Memory B cell (primary cell): ENCODE measurements at regions not wholly inside any gene's neighbourhood (a gene's known extent, or its start where the extent isn't known, plus 50 kb on each side); places are given as distances from the start of the nearest gene placed in this dataset.

Source experiments
- ATAC-seq: fragments of 150-1000 bp; cut with Tn5 transposase; 2 replicates; pipeline ENCODE4 v1.10.0; 2021; ENCODE audit warnings: low read depth, mild to moderate bottlenecking, moderate library complexity
- DNase-seq, 2 donors: peaks; one replicate each; pipeline ENCODE4 v3.0.0; 2022; ENCODE audit warnings: low spot score in 2 of 2
- H3K27ac Mint-ChIP-seq: one replicate; pipeline ENCODE4 v1.8.0; 2022; ENCODE audit warnings: mild to moderate bottlenecking, moderate library complexity, mixed read lengths
- H3K27me3 Mint-ChIP-seq: one replicate; pipeline ENCODE4 v1.8.0; 2022; ENCODE audit warnings: mixed read lengths
- H3K36me3 Mint-ChIP-seq: one replicate; pipeline ENCODE4 v1.8.0; 2022; ENCODE audit warnings: mild to moderate bottlenecking, mixed read lengths
- H3K4me1 Mint-ChIP-seq: one replicate; pipeline ENCODE4 v1.8.0; 2022; ENCODE audit warnings: mixed read lengths
- H3K4me3 Mint-ChIP-seq: one replicate; pipeline ENCODE4 v1.8.0; 2022; ENCODE audit warnings: mild to moderate bottlenecking, moderate library complexity, mixed read lengths
- H3K9me3 Mint-ChIP-seq: one replicate; pipeline ENCODE4 v1.8.0; 2022; ENCODE audit warnings: mixed read lengths

GRCh38 chr20:24136659-24137246 is 148.2 kb upstream of the GGTLC1 start:
- H3K27ac Mint-ChIP-seq, result no peak overlapping the region
- no peak for DNase-seq
- H3K4me1 Mint-ChIP-seq, result no peaks in the 10 kb centered on the region
- no peak overlapping the region for H3K4me3 Mint-ChIP-seq
- H3K27me3 Mint-ChIP-seq, result peaks cover 3% of the 10 kb centered on the region
- H3K36me3 Mint-ChIP-seq, result no peaks in the 10 kb centered on the region
- H3K9me3 Mint-ChIP-seq, result peaks cover 3% of the 10 kb centered on the region
- ATAC-seq, result no peak

GRCh38 chr20:24135781-24136180 is 147.2 kb upstream of the GGTLC1 start:
- H3K9me3 Mint-ChIP-seq, result peaks cover 3% of the 10 kb centered on the region
- ATAC-seq, result no peak

GRCh38 chr20:24134930-24135329 is 146.4 kb upstream of the GGTLC1 start:
- H3K4me3 Mint-ChIP-seq, result no peak overlapping the region
- H3K36me3 Mint-ChIP-seq, result no peaks in the 10 kb centered on the region
- DNase-seq (no peak), ATAC-seq (no peak)
- H3K27me3 Mint-ChIP-seq, result peaks cover 3% of the 10 kb centered on the region
- H3K27ac Mint-ChIP-seq, result no peak overlapping the region
- H3K9me3 Mint-ChIP-seq, result peaks cover 3% of the 10 kb centered on the region
- no peaks in the 10 kb centered on the region for H3K4me1 Mint-ChIP-seq

More at GRCh38 chr20:24135781-24136180, 147.2 kb upstream of the GGTLC1 start:
- DNase-seq, result no peak
- no peaks in the 10 kb centered on the region for H3K36me3 Mint-ChIP-seq
- no peak overlapping the region for H3K4me3 Mint-ChIP-seq
- no peak overlapping the region for H3K27ac Mint-ChIP-seq
- peaks cover 3% of the 10 kb centered on the region for H3K27me3 Mint-ChIP-seq
- no peaks in the 10 kb centered on the region for H3K4me1 Mint-ChIP-seq

- H3K4me1 Mint-ChIP-seq, result no peaks in the 10 kb centered on the region
- H3K27me3 Mint-ChIP-seq, result peaks cover 3% of the 10 kb centered on the region
- no peak for DNase-seq
- ATAC-seq, result no peak
- H3K4me3 Mint-ChIP-seq, result no peak overlapping the region
- H3K27ac Mint-ChIP-seq, result no peak overlapping the region
- H3K9me3 Mint-ChIP-seq, result peaks cover 3% of the 10 kb centered on the region
- no peaks in the 10 kb centered on the region for H3K36me3 Mint-ChIP-seq
These were observed 145.7 kb upstream of the GGTLC1 start for GRCh38 chr20:24134284-24134683.

- Mint-ChIP-seq H3K4me1 (no peaks in the 10 kb centered on the region), H3K27me3 (peaks cover 3% of the 10 kb centered on the region), H3K9me3 (peaks cover 3% of the 10 kb centered on the region), H3K36me3 (no peaks in the 10 kb centered on the region), H3K27ac (no peak overlapping the region), H3K4me3 (no peak overlapping the region)
- ATAC-seq, result no peak
- no peak for DNase-seq
These were observed 143.7 kb upstream of the GGTLC1 start for GRCh38 chr20:24132246-24132645.

- Mint-ChIP-seq H3K4me1 (no peaks in the 10 kb centered on the region), H3K4me3 (no peak overlapping the region), H3K27me3 (peaks cover 3% of the 10 kb centered on the region), H3K27ac (no peak overlapping the region), H3K36me3 (no peaks in the 10 kb centered on the region), H3K9me3 (peaks cover 3% of the 10 kb centered on the region)
- DNase-seq (no peak), ATAC-seq (no peak)
These were observed 143.1 kb upstream of the GGTLC1 start for GRCh38 chr20:24131684-24132083.

GRCh38 chr20:24131281-24131680 is 142.7 kb upstream of the GGTLC1 start:
- ATAC-seq (no peak), DNase-seq (no peak)
- Mint-ChIP-seq H3K27ac (no peak overlapping the region), H3K4me1 (no peaks in the 10 kb centered on the region), H3K36me3 (no peaks in the 10 kb centered on the region), H3K4me3 (no peak overlapping the region), H3K9me3 (peaks cover 3% of the 10 kb centered on the region), H3K27me3 (peaks cover 3% of the 10 kb centered on the region)

GRCh38 chr20:24129641-24130040 is 141.1 kb upstream of the GGTLC1 start:
- Mint-ChIP-seq H3K9me3 (peaks cover 3% of the 10 kb centered on the region), H3K4me3 (no peak overlapping the region), H3K27me3 (peaks cover 4% of the 10 kb centered on the region), H3K27ac (no peak overlapping the region), H3K36me3 (no peaks in the 10 kb centered on the region), H3K4me1 (no peaks in the 10 kb centered on the region)
- ATAC-seq (no peak), DNase-seq (no peak)

- H3K27ac Mint-ChIP-seq, result no peak overlapping the region
- no peak overlapping the region for H3K4me3 Mint-ChIP-seq
- H3K27me3 Mint-ChIP-seq, result peaks cover 5% of the 10 kb centered on the region
- ATAC-seq, result no peak
- DNase-seq, result no peak
- no peaks in the 10 kb centered on the region for H3K36me3 Mint-ChIP-seq
- no peaks in the 10 kb centered on the region for H3K9me3 Mint-ChIP-seq
- peaks cover 3% of the 10 kb centered on the region for H3K4me1 Mint-ChIP-seq
These were observed 136.5 kb upstream of the GGTLC1 start for GRCh38 chr20:24124951-24125650.

GRCh38 chr20:24124003-24124402 is 135.4 kb upstream of the GGTLC1 start:
- no peaks in the 10 kb centered on the region for H3K36me3 Mint-ChIP-seq
- no peaks in the 10 kb centered on the region for H3K9me3 Mint-ChIP-seq
- no peak for ATAC-seq
- H3K4me3 Mint-ChIP-seq, result no peak overlapping the region
- H3K27me3 Mint-ChIP-seq, result peaks cover 5% of the 10 kb centered on the region
- no peak for DNase-seq
- H3K27ac Mint-ChIP-seq, result no peak overlapping the region
- peaks cover 3% of the 10 kb centered on the region for H3K4me1 Mint-ChIP-seq

- no peaks in the 10 kb centered on the region for H3K36me3 Mint-ChIP-seq
- no peaks in the 10 kb centered on the region for H3K9me3 Mint-ChIP-seq
- no peak overlapping the region for H3K4me3 Mint-ChIP-seq
These were observed 130.0 kb upstream of the GGTLC1 start for GRCh38 chr20:24118441-24119175.

GRCh38 chr20:24118034-24118433 is 129.5 kb upstream of the GGTLC1 start:
- Mint-ChIP-seq H3K36me3 (no peaks in the 10 kb centered on the region), H3K4me3 (no peak overlapping the region), H3K27ac (no peak overlapping the region), H3K4me1 (peaks cover 9% of the 10 kb centered on the region), H3K9me3 (no peaks in the 10 kb centered on the region), H3K27me3 (peaks cover 5% of the 10 kb centered on the region)
- ATAC-seq, result no peak
- DNase-seq, result no peak

More at GRCh38 chr20:24118441-24119175, 130.0 kb upstream of the GGTLC1 start:
- no peak overlapping the region for H3K27ac Mint-ChIP-seq
- DNase-seq (no peak), ATAC-seq (no peak)
- H3K4me1 Mint-ChIP-seq, result peaks cover 9% of the 10 kb centered on the region
- peaks cover 4% of the 10 kb centered on the region for H3K27me3 Mint-ChIP-seq

GRCh38 chr20:24117383-24117782 is 128.8 kb upstream of the GGTLC1 start:
- Mint-ChIP-seq H3K27me3 (peaks cover 7% of the 10 kb centered on the region), H3K9me3 (no peaks in the 10 kb centered on the region), H3K27ac (no peak overlapping the region), H3K4me3 (no peak overlapping the region), H3K4me1 (peaks cover 9% of the 10 kb centered on the region), H3K36me3 (no peaks in the 10 kb centered on the region)
- DNase-seq (no peak), ATAC-seq (no peak)

GRCh38 chr20:24116611-24117010 is 128.0 kb upstream of the GGTLC1 start:
- H3K27me3 Mint-ChIP-seq, result peaks cover 7% of the 10 kb centered on the region
- DNase-seq (no peak), ATAC-seq (no peak)
- no peak overlapping the region for H3K4me3 Mint-ChIP-seq
- peaks cover 9% of the 10 kb centered on the region for H3K4me1 Mint-ChIP-seq
- H3K9me3 Mint-ChIP-seq, result no peaks in the 10 kb centered on the region
- no peaks in the 10 kb centered on the region for H3K36me3 Mint-ChIP-seq
- no peak overlapping the region for H3K27ac Mint-ChIP-seq
